Mammary epithelial cell (primary cell): ENCODE measurements at regions not wholly inside any gene's neighbourhood (a gene's known extent, or its start where the extent isn't known, plus 50 kb on each side); places are given as distances from the start of the nearest gene placed in this dataset.

Source experiments
- CTCF ChIP-seq, 2 donors: IDR thresholded peaks in 1 of 2; conservative IDR thresholded peaks in 1 of 2; 2 replicates each; pipeline ENCODE4 v1.5.1; 2011 to 2012; ENCODE audit warnings: inconsistent platforms in 2 of 2, low read length in 2 of 2, mild to moderate bottlenecking in 2 of 2, control low read depth in 1 of 2, low read depth in 1 of 2; ENCODE audit not compliant: insufficient read depth in 1 of 2; ENCODE audit errors: extremely low read depth in 1 of 2
- EZH2 ChIP-seq: IDR thresholded peaks from 2 replicates; pipeline ENCODE4 v1.6.1; 2012; ENCODE audit warnings: low read length, inconsistent platforms, borderline replicate concordance

GRCh38 chr13:29956853-29957252 lies 106.4 kb upstream of the UBL3 start:
- TF ChIP-seq CTCF (conservative IDR thresholded peaks at IDR 0.05 in 1 of 2, IDR thresholded peaks at IDR 0.05 in 1 of 2; ENCODE audit: extremely low read depth in 1 of 2, insufficient read depth in 1 of 2, low read depth in 1 of 2, low read length in 2 of 2), result no peak
- TF ChIP-seq EZH2, result no peak
